ENCODE measurements at regions not wholly inside any gene's neighbourhood (a gene's known extent, or its start where the extent isn't known, plus 50 kb on each side); places are given as distances from the start of the nearest gene placed in this dataset.

DNA sequence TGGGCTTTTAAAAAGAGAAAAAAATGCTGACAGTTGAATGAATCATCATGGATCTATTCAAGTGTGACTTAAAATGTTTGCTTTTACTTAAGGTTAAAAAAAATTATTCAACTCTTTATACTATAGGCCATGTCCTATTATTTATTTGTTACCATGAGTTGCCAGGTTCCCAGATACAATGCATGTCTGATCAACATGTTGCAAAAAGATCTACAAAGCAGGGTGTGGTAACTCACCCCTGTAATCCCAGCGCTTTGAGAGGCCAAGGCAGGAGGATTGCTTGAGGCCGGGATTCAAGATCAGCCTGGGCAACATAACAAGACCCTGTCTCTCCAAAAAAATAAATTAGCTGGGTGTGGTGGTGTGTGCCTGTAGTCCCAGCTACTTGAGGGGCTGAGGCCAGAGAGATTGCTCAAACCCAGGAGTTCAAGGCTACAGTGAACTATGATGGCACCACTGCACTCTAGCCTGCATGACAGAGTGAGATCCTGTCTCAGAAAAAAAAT is 460.8 kb downstream of the BCAT1 start:
- Histone ChIP-seq H3K9me3 (no peaks in the 10 kb centered on the region), H3K4me1 (no peaks in the 10 kb centered on the region), H3K36me3 (no peaks in the 10 kb centered on the region), H3K4me3 (no peak overlapping the region), H3K27me3 (no peaks in the 10 kb centered on the region), H3K27ac (no peak overlapping the region)
- 91 to 96% methylated on average over 2 of the region's 2 CpGs for WGBS, 2 donors
- TF ChIP-seq POLR2AphosphoS5 (IDR thresholded peaks at IDR 0.05) (no peak), POLR2A (IDR thresholded peaks at IDR 0.05) (no peak), EP300 (IDR thresholded peaks at IDR 0.05) (no peak)
- TF ChIP-seq, protein P1, sequence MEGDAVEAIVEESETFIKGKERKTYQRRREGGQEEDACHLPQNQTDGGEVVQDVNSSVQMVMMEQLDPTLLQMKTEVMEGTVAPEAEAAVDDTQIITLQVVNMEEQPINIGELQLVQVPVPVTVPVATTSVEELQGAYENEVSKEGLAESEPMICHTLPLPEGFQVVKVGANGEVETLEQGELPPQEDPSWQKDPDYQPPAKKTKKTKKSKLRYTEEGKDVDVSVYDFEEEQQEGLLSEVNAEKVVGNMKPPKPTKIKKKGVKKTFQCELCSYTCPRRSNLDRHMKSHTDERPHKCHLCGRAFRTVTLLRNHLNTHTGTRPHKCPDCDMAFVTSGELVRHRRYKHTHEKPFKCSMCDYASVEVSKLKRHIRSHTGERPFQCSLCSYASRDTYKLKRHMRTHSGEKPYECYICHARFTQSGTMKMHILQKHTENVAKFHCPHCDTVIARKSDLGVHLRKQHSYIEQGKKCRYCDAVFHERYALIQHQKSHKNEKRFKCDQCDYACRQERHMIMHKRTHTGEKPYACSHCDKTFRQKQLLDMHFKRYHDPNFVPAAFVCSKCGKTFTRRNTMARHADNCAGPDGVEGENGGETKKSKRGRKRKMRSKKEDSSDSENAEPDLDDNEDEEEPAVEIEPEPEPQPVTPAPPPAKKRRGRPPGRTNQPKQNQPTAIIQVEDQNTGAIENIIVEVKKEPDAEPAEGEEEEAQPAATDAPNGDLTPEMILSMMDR (IDR thresholded peaks at IDR 0.05), result no peak
- DNase-seq (no peak), ATAC-seq (ENCODE audit: low FRiP score in 2 of 2) (peak in 1 of 2 donors; percentile 80)

DNA sequence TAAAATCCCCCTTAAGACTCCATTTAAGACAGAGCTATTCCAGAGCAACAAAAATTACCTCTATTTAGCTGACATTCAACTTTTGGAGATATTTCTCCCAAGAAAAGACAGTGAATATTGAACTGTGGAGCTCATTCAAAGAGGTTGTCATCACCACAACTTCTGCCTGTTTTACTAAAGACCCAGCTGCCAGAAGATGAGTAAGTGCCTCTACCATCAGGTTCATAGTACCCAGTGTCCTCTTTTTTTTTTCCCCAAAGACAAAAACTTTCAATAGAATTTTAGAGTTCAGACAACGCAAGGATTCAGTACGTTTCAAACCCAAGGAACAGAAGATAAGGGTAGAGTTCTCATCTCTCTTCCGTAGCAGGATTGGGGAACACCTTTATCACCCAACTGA is 461.3 kb downstream of the BCAT1 start:
- DNase-seq (no peak), ATAC-seq (ENCODE audit: low FRiP score in 2 of 2) (peak in 1 of 2 donors; percentile 52)
- Histone ChIP-seq H3K36me3 (no peaks in the 10 kb centered on the region), H3K27ac (no peak overlapping the region), H3K4me1 (no peaks in the 10 kb centered on the region), H3K4me3 (no peak overlapping the region), H3K9me3 (no peaks in the 10 kb centered on the region), H3K27me3 (no peaks in the 10 kb centered on the region)
- WGBS, 2 donors, result 86 to 92% methylated on average over 3 of the region's 3 CpGs
- TF ChIP-seq POLR2A (IDR thresholded peaks at IDR 0.05) (no peak), EP300 (IDR thresholded peaks at IDR 0.05) (no peak), POLR2AphosphoS5 (IDR thresholded peaks at IDR 0.05) (no peak)
- TF ChIP-seq, protein P1 (IDR thresholded peaks at IDR 0.05), result no peak

DNA sequence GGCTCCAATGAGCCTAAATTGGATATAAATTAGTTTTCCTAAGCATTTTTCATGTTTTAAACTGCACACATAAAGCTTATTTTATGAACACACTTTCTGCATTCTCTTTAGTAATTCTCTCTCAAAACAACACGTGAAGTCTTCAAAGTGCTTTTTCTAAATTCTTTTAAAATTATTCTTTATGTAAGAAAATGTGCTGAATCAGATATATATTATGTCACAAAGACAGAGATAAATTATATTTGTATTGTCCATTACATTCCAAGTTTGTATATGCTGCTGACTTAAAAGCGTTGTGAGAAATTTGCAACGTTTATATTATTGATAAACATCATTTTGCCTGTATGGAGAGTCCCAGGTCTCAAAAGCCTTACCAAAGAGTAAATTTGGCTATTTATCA is 465.2 kb downstream of the BCAT1 start:
- H3K36me3 ChIP-seq, result no peaks in the 10 kb centered on the region
- DNase-seq (no peak), ATAC-seq (ENCODE audit: low FRiP score in 2 of 2) (no peak)
- no peaks in the 10 kb centered on the region for H3K27me3 ChIP-seq
- TF ChIP-seq, protein P1 (IDR thresholded peaks at IDR 0.05), result no peak
- TF ChIP-seq POLR2A (IDR thresholded peaks at IDR 0.05) (no peak), POLR2AphosphoS5 (IDR thresholded peaks at IDR 0.05) (no peak), EP300 (IDR thresholded peaks at IDR 0.05) (no peak)
- H3K27ac ChIP-seq, result no peak overlapping the region
- WGBS, 2 donors, result 76 to 83% methylated on average over 3 of the region's 3 CpGs
- H3K4me3 ChIP-seq, result no peak overlapping the region
- H3K9me3 ChIP-seq, result no peaks in the 10 kb centered on the region
- H3K4me1 ChIP-seq, result no peaks in the 10 kb centered on the region

DNA sequence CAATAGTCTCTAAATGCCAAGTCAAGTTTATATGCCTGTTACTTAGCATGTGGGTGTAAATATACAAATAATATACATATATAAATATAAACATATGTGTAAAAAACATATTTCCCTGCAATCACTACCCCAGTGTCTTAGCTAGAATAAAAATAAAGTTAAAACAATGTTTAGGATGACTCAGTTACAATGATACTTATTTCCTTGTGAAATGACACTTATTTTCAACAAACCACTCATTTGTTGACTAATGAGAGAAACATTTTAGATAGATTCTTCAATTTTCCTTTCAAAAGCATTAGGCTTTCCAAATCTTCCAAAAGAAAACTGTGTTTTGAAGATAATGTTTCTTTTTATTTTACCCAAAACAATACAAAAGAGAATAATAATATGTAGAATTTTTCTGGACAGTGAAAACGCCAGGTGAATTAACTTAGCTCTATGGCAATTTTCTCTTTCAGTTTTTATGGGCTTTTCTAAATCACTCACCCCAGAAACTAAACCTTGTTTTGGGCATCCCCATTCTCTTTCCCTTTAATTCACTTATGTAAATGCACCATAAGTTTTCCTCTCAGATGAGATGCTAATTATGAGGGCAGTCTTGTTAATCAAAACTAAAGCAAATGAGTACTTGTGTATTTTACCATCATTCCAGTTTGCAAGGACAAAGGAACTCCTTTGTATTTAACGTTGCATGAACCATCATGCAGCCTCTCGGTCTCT is 465.9 kb downstream of the BCAT1 start:
- Histone ChIP-seq H3K27ac (no peak overlapping the region), H3K4me3 (no peak overlapping the region), H3K27me3 (no peaks in the 10 kb centered on the region), H3K36me3 (no peaks in the 10 kb centered on the region), H3K4me1 (no peaks in the 10 kb centered on the region), H3K9me3 (no peaks in the 10 kb centered on the region)
- TF ChIP-seq POLR2AphosphoS5 (IDR thresholded peaks at IDR 0.05) (no peak), EP300 (IDR thresholded peaks at IDR 0.05) (no peak), POLR2A (IDR thresholded peaks at IDR 0.05) (no peak)
- TF ChIP-seq, protein P1 (IDR thresholded peaks at IDR 0.05), result no peak
- ATAC-seq (ENCODE audit: low FRiP score in 2 of 2), result no peak
- no peak for DNase-seq
- WGBS, 2 donors, result 81% methylated on average over 3 of the region's 3 CpGs

DNA sequence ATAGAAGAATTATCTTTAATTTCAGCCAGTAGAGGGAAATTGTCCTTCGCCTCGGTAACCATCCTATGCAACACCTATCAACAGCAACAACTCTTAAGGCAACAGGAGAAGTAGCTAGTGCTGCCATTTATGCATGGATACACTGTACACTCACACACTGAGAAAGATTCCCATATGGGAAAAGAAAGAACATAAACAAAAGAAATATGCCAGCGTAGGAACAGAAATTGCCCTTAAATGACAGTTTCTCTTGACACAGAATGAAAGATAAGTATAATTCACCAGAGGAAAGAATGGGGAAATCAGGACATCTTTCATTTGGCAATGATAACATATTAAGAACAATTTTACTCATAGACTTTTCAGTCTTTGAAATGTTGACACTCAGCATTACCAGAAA is 466.9 kb downstream of the BCAT1 start:
- Histone ChIP-seq H3K4me3 (no peak overlapping the region), H3K36me3 (no peaks in the 10 kb centered on the region), H3K27me3 (no peaks in the 10 kb centered on the region), H3K9me3 (no peaks in the 10 kb centered on the region), H3K4me1 (no peaks in the 10 kb centered on the region), H3K27ac (no peak overlapping the region)
- 85 to 91% methylated on average over 3 of the region's 3 CpGs for WGBS, 2 donors
- no peak for ATAC-seq (ENCODE audit: low FRiP score in 2 of 2)
- no peak for DNase-seq
- no peak for TF ChIP-seq EP300 (IDR thresholded peaks at IDR 0.05)
- TF ChIP-seq POLR2A (IDR thresholded peaks at IDR 0.05), result no peak
- TF ChIP-seq, protein P1 (IDR thresholded peaks at IDR 0.05), result no peak
- TF ChIP-seq POLR2AphosphoS5 (IDR thresholded peaks at IDR 0.05), result no peak

All from upper lobe of left lung (tissue), 6 donors.